H1 (cell line): ENCODE measurements at regions not wholly inside any gene's neighbourhood (a gene's known extent, or its start where the extent isn't known, plus 50 kb on each side); places are given as distances from the start of the nearest gene placed in this dataset.

ENCODE experiments used
- CHD7 ChIP-seq: fragments of 300-600 bp; sonication (generic); IDR thresholded peaks from 2 replicates; pipeline ENCODE4 v1.7.1; 2012; ENCODE audit warnings: low read length, moderate library complexity, mild to moderate bottlenecking, inconsistent platforms; ENCODE audit not compliant: insufficient replicate concordance
- EGR1 ChIP-seq: IDR thresholded peaks from 2 replicates; pipeline ENCODE4 v1.6.1; 2011; ENCODE audit warnings: low read depth, low read length, borderline replicate concordance
- EP300 ChIP-seq, 2 experiments: IDR thresholded peaks; 1 replicate in 1 of 2; 2 replicates in 1 of 2; pipeline ENCODE4 v1.6.1; 2011 to 2012; ENCODE audit warnings: low read depth in 2 of 2, low read length in 2 of 2, mild to moderate bottlenecking in 2 of 2, borderline replicate concordance in 1 of 2, inconsistent platforms in 1 of 2, moderate library complexity in 1 of 2
- YY1 ChIP-seq: IDR thresholded peaks from 2 replicates; pipeline ENCODE4 v1.6.1; 2011; ENCODE audit warnings: low read depth, mild to moderate bottlenecking, low read length

- TF ChIP-seq EP300 (IDR thresholded peaks at IDR 0.05; ENCODE audit: borderline replicate concordance in 1 of 2, low read depth in 2 of 2, low read length in 2 of 2) (no peak), YY1 (no peak), EGR1 (no peak), CHD7 (no peak)
Observed at GRCh38 chr14:97697772-97698171, 900.6 kb downstream of the VRK1 start (continued).
